Lower leg skin (tissue), 4 donors: ENCODE measurements at regions not wholly inside any gene's neighbourhood (a gene's known extent, or its start where the extent isn't known, plus 50 kb on each side); places are given as distances from the start of the nearest gene placed in this dataset.

Experiments
- DNase-seq, 2 donors: peaks; one replicate each; pipeline ENCODE4 v3.0.0-alpha.2; 2019; ENCODE audit warnings: low spot score in 2 of 2
- H3K4me3 ChIP-seq: fragments of 200-600 bp; sonication (generic); 2 replicates; pipeline ENCODE4 v1.5.1; 2017; ENCODE audit warnings: mild to moderate bottlenecking, low read depth; ENCODE audit not compliant: poor library complexity, severe bottlenecking
- POLR2A ChIP-seq, 2 donors: fragments of 450-650 bp; IDR thresholded peaks; one replicate each; pipeline ENCODE4 v1.6.1; 2016 to 2017; ENCODE audit warnings: antibody characterized with exemption in 2 of 2, mild to moderate bottlenecking in 1 of 2, moderate library complexity in 1 of 2
- WGBS, 2 donors: methylation state at CpG; one replicate each; pipeline ENCODE4 v1.1.5; 2018; 5-methylcytosine and 5-hydroxymethylcytosine counted together
- intact Hi-C: fragments of 100-400 bp; cut with DNase I; formaldehyde crosslinking; loops from one replicate; pipeline ENCODE4 v1.15.0; 2023; ENCODE audit warnings: low total_unique reads
- TF ChIP-seq, protein P1 (sequence below), 3 donors: fragments of 450-650 bp; IDR thresholded peaks; one replicate each; pipeline ENCODE4 v1.5.1; 2016; ENCODE audit warnings: antibody characterized with exemption in 3 of 3, mild to moderate bottlenecking in 3 of 3, moderate library complexity in 2 of 3

GRCh38 chr4:15233626-15234025 is 194.2 kb upstream of the C1QTNF7 start:
- DNase-seq = no peak
- TF ChIP-seq POLR2A (IDR thresholded peaks at IDR 0.05) = no peak
- TF ChIP-seq, protein P1, sequence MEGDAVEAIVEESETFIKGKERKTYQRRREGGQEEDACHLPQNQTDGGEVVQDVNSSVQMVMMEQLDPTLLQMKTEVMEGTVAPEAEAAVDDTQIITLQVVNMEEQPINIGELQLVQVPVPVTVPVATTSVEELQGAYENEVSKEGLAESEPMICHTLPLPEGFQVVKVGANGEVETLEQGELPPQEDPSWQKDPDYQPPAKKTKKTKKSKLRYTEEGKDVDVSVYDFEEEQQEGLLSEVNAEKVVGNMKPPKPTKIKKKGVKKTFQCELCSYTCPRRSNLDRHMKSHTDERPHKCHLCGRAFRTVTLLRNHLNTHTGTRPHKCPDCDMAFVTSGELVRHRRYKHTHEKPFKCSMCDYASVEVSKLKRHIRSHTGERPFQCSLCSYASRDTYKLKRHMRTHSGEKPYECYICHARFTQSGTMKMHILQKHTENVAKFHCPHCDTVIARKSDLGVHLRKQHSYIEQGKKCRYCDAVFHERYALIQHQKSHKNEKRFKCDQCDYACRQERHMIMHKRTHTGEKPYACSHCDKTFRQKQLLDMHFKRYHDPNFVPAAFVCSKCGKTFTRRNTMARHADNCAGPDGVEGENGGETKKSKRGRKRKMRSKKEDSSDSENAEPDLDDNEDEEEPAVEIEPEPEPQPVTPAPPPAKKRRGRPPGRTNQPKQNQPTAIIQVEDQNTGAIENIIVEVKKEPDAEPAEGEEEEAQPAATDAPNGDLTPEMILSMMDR (IDR thresholded peaks at IDR 0.05) = no peak
- intact Hi-C loops = no loop called here
- WGBS, 2 donors = 47 to 76% methylated on average over 5 of the region's 5 CpGs
- no peak overlapping the region for H3K4me3 ChIP-seq

DNA sequence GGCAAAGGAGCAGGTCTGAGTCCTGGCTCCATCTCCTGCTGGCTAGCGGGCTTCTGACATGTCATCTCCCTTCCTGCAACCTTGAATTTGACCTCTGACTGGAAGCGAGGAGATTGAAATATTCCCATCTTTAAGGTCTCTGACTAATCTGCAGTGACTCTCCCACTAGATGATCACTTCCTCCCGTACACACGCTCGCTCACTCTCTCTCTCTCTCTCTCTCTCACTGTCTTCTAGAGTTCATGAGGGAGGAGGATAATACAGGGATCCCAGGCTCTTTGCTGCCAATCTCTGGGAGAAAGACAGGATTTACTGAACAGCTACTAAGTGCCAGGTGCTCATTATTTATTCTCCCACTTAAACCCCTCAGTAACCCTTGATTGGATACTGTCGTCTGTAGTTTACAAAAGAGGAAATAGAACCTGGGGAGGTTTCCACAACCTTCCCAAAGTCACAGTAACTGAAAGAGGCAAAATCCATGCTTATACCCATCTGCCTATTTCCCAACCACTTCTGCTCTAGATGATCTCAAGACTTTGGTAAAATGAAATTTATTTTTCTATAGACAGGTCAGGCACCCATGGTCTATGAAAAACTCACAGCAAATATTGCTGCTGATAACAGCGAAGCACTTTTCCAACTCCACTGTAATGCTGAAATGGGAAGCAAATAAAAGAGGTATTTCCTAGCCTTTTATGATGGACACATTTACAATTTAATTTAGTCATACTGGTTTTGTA is 193.5 kb upstream of the C1QTNF7 start:
- TF ChIP-seq, protein P1 (IDR thresholded peaks at IDR 0.05) = no peak
- TF ChIP-seq POLR2A (IDR thresholded peaks at IDR 0.05) = no peak
- intact Hi-C loops = no loop called here
- H3K4me3 ChIP-seq = no peak overlapping the region
- 58 to 63% methylated on average over 7 of the region's 7 CpGs for WGBS, 2 donors
- no peak for DNase-seq

DNA sequence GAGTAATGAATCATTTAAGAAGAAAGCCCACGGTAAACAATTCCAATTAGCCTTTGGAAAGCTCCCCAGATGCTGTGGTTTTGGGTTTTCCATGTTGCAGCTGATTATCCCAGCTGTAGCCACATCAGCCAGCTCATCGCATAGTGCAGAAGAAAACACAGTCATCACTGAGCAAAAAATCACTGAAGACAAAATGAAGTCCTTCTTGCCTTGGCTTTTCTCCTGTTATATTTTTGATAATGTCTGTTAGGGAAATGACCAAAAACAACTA is 193.0 kb upstream of the C1QTNF7 start:
- 34 to 42% methylated on average over 2 of the region's 2 CpGs for WGBS, 2 donors
- intact Hi-C loops = loop anchor here (5.0 kb wide), 1 partner anchor 223 kb away; no protein-coding TSS in a partner anchor
- no peak overlapping the region for H3K4me3 ChIP-seq
- no peak for DNase-seq
- TF ChIP-seq, protein P1 (IDR thresholded peaks at IDR 0.05) = no peak
- no peak for TF ChIP-seq POLR2A (IDR thresholded peaks at IDR 0.05)

DNA sequence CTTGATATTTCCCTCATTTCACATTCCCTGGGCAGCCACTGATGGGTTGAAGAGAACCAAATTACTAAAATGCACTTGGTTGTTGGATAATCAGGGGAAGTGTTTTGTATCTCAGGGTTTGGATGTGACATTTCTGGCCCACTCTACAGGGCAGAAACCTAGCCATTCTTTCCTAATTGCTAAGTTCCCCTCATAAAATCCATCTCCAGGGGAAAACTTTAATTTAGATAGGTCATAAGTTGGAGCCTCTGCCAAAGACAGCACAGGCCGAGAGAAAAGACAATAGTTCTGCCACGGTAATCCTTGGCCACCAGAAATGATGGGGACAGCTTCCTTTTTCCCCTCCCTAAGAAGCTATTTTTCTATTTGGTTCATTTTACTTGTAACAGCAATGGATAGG is 192.7 kb upstream of the C1QTNF7 start:
- WGBS, 2 donors = 43 to 52% methylated on average over 2 of the region's 2 CpGs
- H3K4me3 ChIP-seq = no peak overlapping the region
- TF ChIP-seq, protein P1 (IDR thresholded peaks at IDR 0.05) = no peak
- TF ChIP-seq POLR2A (IDR thresholded peaks at IDR 0.05) = no peak
- DNase-seq = no peak
- intact Hi-C loops = loop anchor here (5.0 kb wide), 1 partner anchor 222 kb away; no protein-coding TSS in a partner anchor

DNA sequence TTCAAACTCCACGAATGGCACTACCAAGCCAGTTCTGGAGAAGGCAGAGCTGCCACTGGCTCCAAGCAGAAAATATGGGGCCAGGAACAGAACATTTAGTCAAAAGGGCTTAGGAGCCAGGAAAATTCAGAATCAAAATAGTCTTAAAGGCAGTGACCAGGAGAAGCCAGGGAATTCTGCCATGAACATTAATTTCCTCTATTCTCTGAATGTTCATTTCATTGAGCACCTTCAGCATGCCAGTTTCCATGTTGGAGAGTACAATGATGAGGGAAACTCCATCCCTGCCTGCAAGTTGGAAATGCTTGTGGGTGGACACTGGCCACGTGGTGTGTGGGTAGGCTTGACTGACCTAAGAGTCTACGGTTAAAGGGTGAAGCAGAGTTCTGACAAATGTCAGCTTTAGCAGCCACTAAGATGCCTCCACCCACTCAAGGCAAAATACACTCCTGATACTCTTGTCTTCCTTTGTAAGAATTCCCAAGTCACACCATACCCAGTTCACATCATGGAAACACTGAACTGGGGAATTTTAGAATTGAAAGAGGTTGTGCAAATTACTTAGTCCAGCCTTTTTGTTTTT is 190.1 kb upstream of the C1QTNF7 start:
- TF ChIP-seq, protein P1 (IDR thresholded peaks at IDR 0.05) = no peak
- no peak for TF ChIP-seq POLR2A (IDR thresholded peaks at IDR 0.05)
- H3K4me3 ChIP-seq = no peak overlapping the region
- intact Hi-C loops = loop anchor here (5.0 kb wide), 1 partner anchor 220 kb away; no protein-coding TSS in a partner anchor
- 67 to 81% methylated on average over 3 of the region's 3 CpGs for WGBS, 2 donors
- DNase-seq = no peak
